Stimulated activated naive B cell treated with anti-CD40 and anti-IgM and Interleukin-4, amounts not matched to agents 10 μg/mL and 1 μg/mL and 100 μg/mL, for 72 hours (primary cell): ENCODE measurements at regions not wholly inside any gene's neighbourhood (a gene's known extent, or its start where the extent isn't known, plus 50 kb on each side); places are given as distances from the start of the nearest gene placed in this dataset.
A peak's percentile ranks its signal among the peaks of the same experiment; 100 is the strongest.
"Not testable (repeated sequence)": the region's sequence is repeated elsewhere in the genome, so short reads cannot be mapped to it uniquely, and the experiment has no call there.

Experiments used
- ATAC-seq, 2 donors: fragments of 150-1000 bp; cut with Tn5 transposase; replicated peaks; 2 replicates each; pipeline ENCODE4 v1.10.0; 2021; ENCODE audit warnings: moderate library complexity in 1 of 2
- DNase-seq: peaks from one replicate; pipeline ENCODE4 v3.0.0; 2021
- H3K27ac Mint-ChIP-seq: one replicate; pipeline ENCODE4 v1.8.0; 2022; ENCODE audit warnings: mild to moderate bottlenecking, mixed read lengths
- H3K27me3 Mint-ChIP-seq, 2 donors: one replicate each; pipeline ENCODE4 v1.8.0; 2022; ENCODE audit warnings: mixed read lengths in 2 of 2
- H3K36me3 Mint-ChIP-seq, 2 donors: one replicate each; pipeline ENCODE4 v1.8.0; 2022; ENCODE audit warnings: mixed read lengths in 2 of 2, mild to moderate bottlenecking in 1 of 2
- H3K4me1 Mint-ChIP-seq, 2 donors: one replicate each; pipeline ENCODE4 v1.8.0; 2022; ENCODE audit warnings: mixed read lengths in 2 of 2, mild to moderate bottlenecking in 1 of 2
- H3K4me3 Mint-ChIP-seq, 2 donors: one replicate each; pipeline ENCODE4 v1.8.0; 2022; ENCODE audit warnings: mild to moderate bottlenecking in 2 of 2, mixed read lengths in 2 of 2, moderate library complexity in 1 of 2
- H3K9me3 Mint-ChIP-seq, 2 donors: one replicate each; pipeline ENCODE4 v1.8.0; 2022; ENCODE audit warnings: mixed read lengths in 2 of 2, mild to moderate bottlenecking in 1 of 2

- Mint-ChIP-seq H3K9me3 (no peaks in the 10 kb centered on the region), H3K27ac (peak overlapping the region; percentile 82), H3K4me1 (no peaks in the 10 kb centered on the region), H3K4me3 (peak overlapping the region; percentile 82 to 91), H3K27me3 (peaks cover 8 to 13% of the 10 kb centered on the region in 2 donors), H3K36me3 (no peaks in the 10 kb centered on the region)
- ATAC-seq = peak; percentile 99
- DNase-seq = peak; percentile 78
Observed at GRCh38 chr17:20908313-20909267, 134.2 kb downstream of the USP22 start.

- no peaks in the 10 kb centered on the region for H3K9me3 Mint-ChIP-seq
- H3K4me1 Mint-ChIP-seq = peaks cover 0 to 2% of the 10 kb centered on the region in 2 donors
- no peak for DNase-seq
- H3K27me3 Mint-ChIP-seq = peaks cover 10 to 11% of the 10 kb centered on the region in 2 donors
- peak; percentile 55 to 57 for ATAC-seq
- no peak overlapping the region for H3K4me3 Mint-ChIP-seq
- H3K27ac Mint-ChIP-seq = no peak overlapping the region
- no peaks in the 10 kb centered on the region for H3K36me3 Mint-ChIP-seq
Observed at GRCh38 chr17:20914658-20915057, 128.2 kb downstream of the USP22 start.

GRCh38 chr17:20916383-20916782 is 126.4 kb downstream of the USP22 start:
- ATAC-seq (no peak), DNase-seq (no peak)
- Mint-ChIP-seq H3K4me1 (peaks cover 0 to 2% of the 10 kb centered on the region in 2 donors), H3K36me3 (no peaks in the 10 kb centered on the region), H3K27ac (no peak overlapping the region), H3K9me3 (no peaks in the 10 kb centered on the region), H3K27me3 (peaks cover 19 to 23% of the 10 kb centered on the region in 2 donors), H3K4me3 (no peak overlapping the region)

- H3K4me1 Mint-ChIP-seq, ATAC-seq, H3K9me3 Mint-ChIP-seq, H3K36me3 Mint-ChIP-seq, H3K4me3 Mint-ChIP-seq, DNase-seq, H3K27ac Mint-ChIP-seq: not testable (repeated sequence)
- peaks cover 20 to 30% of the 10 kb centered on the region in 2 donors for H3K27me3 Mint-ChIP-seq
Observed at GRCh38 chr17:20917610-20918306, 125.1 kb downstream of the USP22 start.

GRCh38 chr17:20920095-20920814 is 122.6 kb downstream of the USP22 start:
- no peak for DNase-seq
- H3K4me3 Mint-ChIP-seq = no peak overlapping the region
- H3K36me3 Mint-ChIP-seq = no peaks in the 10 kb centered on the region
- H3K27ac Mint-ChIP-seq = no peak overlapping the region
- no peaks in the 10 kb centered on the region for H3K9me3 Mint-ChIP-seq
- peaks cover 24 to 30% of the 10 kb centered on the region in 2 donors for H3K27me3 Mint-ChIP-seq
- H3K4me1 Mint-ChIP-seq = peaks cover 0 to 2% of the 10 kb centered on the region in 2 donors
- no peak for ATAC-seq

- ATAC-seq (no peak), DNase-seq (no peak)
Observed at GRCh38 chr17:20920815-20921199, 122.0 kb downstream of the USP22 start.

GRCh38 chr17:20922128-20922670 is 120.6 kb downstream of the USP22 start:
- no peaks in the 10 kb centered on the region for H3K9me3 Mint-ChIP-seq
- no peaks in the 10 kb centered on the region for H3K4me1 Mint-ChIP-seq
- H3K27ac Mint-ChIP-seq = no peak overlapping the region
- H3K36me3 Mint-ChIP-seq = no peaks in the 10 kb centered on the region
- H3K4me3 Mint-ChIP-seq = no peak overlapping the region
- DNase-seq (no peak), ATAC-seq (no peak)
- H3K27me3 Mint-ChIP-seq = peaks cover 24 to 30% of the 10 kb centered on the region in 2 donors

More at GRCh38 chr17:20920815-20921199, 122.0 kb downstream of the USP22 start:
- Mint-ChIP-seq H3K9me3 (no peaks in the 10 kb centered on the region), H3K36me3 (no peaks in the 10 kb centered on the region), H3K27ac (no peak overlapping the region), H3K4me3 (no peak overlapping the region), H3K4me1 (peaks cover 0 to 2% of the 10 kb centered on the region in 2 donors), H3K27me3 (peaks cover 24 to 30% of the 10 kb centered on the region in 2 donors)

- Mint-ChIP-seq H3K27ac (no peak overlapping the region), H3K36me3 (no peaks in the 10 kb centered on the region), H3K4me3 (no peak overlapping the region), H3K9me3 (no peaks in the 10 kb centered on the region), H3K27me3 (peaks cover 18 to 23% of the 10 kb centered on the region in 2 donors), H3K4me1 (no peaks in the 10 kb centered on the region)
- no peak for DNase-seq
- no peak for ATAC-seq
Observed at GRCh38 chr17:20924306-20924705, 118.5 kb downstream of the USP22 start.

- no peak for DNase-seq
- Mint-ChIP-seq H3K4me1 (no peaks in the 10 kb centered on the region), H3K4me3 (no peak overlapping the region), H3K27me3 (peaks cover 10 to 15% of the 10 kb centered on the region in 2 donors), H3K9me3 (no peaks in the 10 kb centered on the region), H3K36me3 (no peaks in the 10 kb centered on the region), H3K27ac (no peak overlapping the region)
- no peak for ATAC-seq
Observed at GRCh38 chr17:20925091-20925490, 117.7 kb downstream of the USP22 start.

GRCh38 chr17:20925954-20926353 is 116.9 kb downstream of the USP22 start:
- Mint-ChIP-seq H3K27ac (no peak overlapping the region), H3K36me3 (no peaks in the 10 kb centered on the region), H3K9me3 (no peaks in the 10 kb centered on the region), H3K4me1 (no peaks in the 10 kb centered on the region), H3K27me3 (peaks cover 6 to 10% of the 10 kb centered on the region in 2 donors), H3K4me3 (no peak overlapping the region)
- peak; percentile 39 to 52 for ATAC-seq
- DNase-seq = no peak

GRCh38 chr17:20926532-20926931 is 116.3 kb downstream of the USP22 start:
- DNase-seq (no peak), ATAC-seq (no peak)
- Mint-ChIP-seq H3K27me3 (peaks cover 6 to 7% of the 10 kb centered on the region in 2 donors), H3K9me3 (no peaks in the 10 kb centered on the region), H3K4me1 (no peaks in the 10 kb centered on the region), H3K4me3 (no peak overlapping the region), H3K36me3 (no peaks in the 10 kb centered on the region), H3K27ac (no peak overlapping the region)

GRCh38 chr17:20927308-20927977 is 115.4 kb downstream of the USP22 start:
- DNase-seq (no peak), ATAC-seq (no peak)
- H3K27ac Mint-ChIP-seq = no peak overlapping the region
- peaks cover 0 to 6% of the 10 kb centered on the region in 2 donors for H3K27me3 Mint-ChIP-seq
- no peaks in the 10 kb centered on the region for H3K4me1 Mint-ChIP-seq
- no peaks in the 10 kb centered on the region for H3K36me3 Mint-ChIP-seq
- H3K4me3 Mint-ChIP-seq = no peak overlapping the region
- H3K9me3 Mint-ChIP-seq = no peaks in the 10 kb centered on the region

GRCh38 chr17:20929334-20929733 is 113.5 kb downstream of the USP22 start:
- ATAC-seq (no peak), DNase-seq (no peak)
- no peaks in the 10 kb centered on the region for H3K9me3 Mint-ChIP-seq
- H3K27me3 Mint-ChIP-seq = no peaks in the 10 kb centered on the region
- H3K4me1 Mint-ChIP-seq = no peaks in the 10 kb centered on the region
- no peaks in the 10 kb centered on the region for H3K36me3 Mint-ChIP-seq
- H3K27ac Mint-ChIP-seq = no peak overlapping the region
- no peak overlapping the region for H3K4me3 Mint-ChIP-seq
